GM10248 (cell line): ENCODE measurements at regions not wholly inside any gene's neighbourhood (a gene's known extent, or its start where the extent isn't known, plus 50 kb on each side); places are given as distances from the start of the nearest gene placed in this dataset.

ENCODE experiments used
- CTCF ChIA-PET: fragments of 300-600 bp; sonication (Branson Sonifier 250); formaldehyde crosslinking; extraction: SDS; loops from one replicate; lab custom pipeline; 2021; ENCODE audit warnings: antibody characterized with exemption; lab: Yijun Ruan, JAX
- POLR2A ChIA-PET: fragments of 350-650 bp; sonication (Branson Sonifier 250); formaldehyde crosslinking; extraction: SDS; loops from one replicate; lab custom pipeline; 2020; ENCODE audit warnings: antibody characterized with exemption; lab: Yijun Ruan, JAX
- DNase-seq: peaks from one replicate; pipeline ENCODE4 v3.0.0; 2012; ENCODE audit errors: extremely low spot score
- TF ChIP-seq, protein P1 (sequence below): IDR thresholded peaks from 2 replicates; pipeline ENCODE4 v1.5.1; 2012; ENCODE audit warnings: mild to moderate bottlenecking, low read depth; ENCODE audit errors: extremely low read depth, missing control alignments, control extremely low read depth

DNA sequence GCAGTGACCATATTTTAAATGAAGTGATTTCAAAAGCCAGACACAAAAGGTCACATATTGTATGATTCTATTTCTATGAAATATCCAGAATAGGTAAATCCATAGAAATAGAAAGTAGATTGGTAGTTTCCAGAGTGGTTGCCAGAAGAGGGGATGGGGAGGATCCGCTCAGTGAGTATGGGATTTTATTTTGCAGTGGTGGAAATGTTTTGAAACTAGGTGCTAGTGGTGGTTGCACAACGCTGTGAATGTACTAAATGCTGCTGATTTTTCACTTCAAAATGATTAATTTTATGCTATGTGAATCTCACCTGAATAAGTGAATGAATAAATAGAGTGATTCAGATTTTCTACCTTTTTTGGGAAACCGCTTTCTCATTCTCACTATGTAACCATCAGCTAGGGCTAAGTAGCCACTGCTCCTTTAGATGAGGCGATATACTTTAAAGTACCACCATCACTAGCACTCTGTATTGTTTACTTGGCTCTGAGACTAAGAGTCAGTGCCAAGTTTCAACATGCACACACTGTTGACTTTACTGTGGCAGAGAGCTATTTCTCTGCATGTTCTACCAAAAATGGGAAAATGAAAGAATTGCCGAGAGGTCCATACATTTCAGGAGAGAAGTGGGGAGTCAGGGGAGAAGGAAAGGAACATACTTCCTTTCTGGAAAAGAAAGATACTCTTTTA lies 90.7 kb upstream of the GOLIM4 start:
- no peak for DNase-seq
- TF ChIP-seq, protein P1, sequence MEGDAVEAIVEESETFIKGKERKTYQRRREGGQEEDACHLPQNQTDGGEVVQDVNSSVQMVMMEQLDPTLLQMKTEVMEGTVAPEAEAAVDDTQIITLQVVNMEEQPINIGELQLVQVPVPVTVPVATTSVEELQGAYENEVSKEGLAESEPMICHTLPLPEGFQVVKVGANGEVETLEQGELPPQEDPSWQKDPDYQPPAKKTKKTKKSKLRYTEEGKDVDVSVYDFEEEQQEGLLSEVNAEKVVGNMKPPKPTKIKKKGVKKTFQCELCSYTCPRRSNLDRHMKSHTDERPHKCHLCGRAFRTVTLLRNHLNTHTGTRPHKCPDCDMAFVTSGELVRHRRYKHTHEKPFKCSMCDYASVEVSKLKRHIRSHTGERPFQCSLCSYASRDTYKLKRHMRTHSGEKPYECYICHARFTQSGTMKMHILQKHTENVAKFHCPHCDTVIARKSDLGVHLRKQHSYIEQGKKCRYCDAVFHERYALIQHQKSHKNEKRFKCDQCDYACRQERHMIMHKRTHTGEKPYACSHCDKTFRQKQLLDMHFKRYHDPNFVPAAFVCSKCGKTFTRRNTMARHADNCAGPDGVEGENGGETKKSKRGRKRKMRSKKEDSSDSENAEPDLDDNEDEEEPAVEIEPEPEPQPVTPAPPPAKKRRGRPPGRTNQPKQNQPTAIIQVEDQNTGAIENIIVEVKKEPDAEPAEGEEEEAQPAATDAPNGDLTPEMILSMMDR: no peak
- ChIA-PET CTCF (no interaction called here), POLR2A (no interaction called here)

DNA sequence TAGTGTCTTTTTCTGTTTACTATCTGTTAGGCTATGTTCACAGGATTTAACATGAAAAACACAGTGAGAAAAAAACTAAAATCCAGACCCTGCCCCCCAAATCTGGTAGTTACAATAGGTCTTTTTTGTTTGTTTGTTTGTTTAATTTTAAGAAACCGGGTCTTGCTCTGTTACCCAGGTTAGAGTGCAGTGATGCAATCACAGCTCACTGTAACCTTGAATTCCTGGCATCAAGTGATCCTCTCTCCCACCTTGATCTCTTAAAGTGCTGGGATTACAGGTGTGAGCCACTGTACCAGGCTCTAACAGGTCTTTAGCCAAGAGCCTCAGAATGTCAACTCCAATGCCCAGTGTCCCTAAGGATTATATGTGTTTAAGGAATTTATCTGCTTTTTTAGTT lies 88.0 kb upstream of the GOLIM4 start:
- POLR2A ChIA-PET: no interaction called here
- CTCF ChIA-PET: no interaction called here
- TF ChIP-seq, protein P1: no peak
- DNase-seq: no peak

DNA sequence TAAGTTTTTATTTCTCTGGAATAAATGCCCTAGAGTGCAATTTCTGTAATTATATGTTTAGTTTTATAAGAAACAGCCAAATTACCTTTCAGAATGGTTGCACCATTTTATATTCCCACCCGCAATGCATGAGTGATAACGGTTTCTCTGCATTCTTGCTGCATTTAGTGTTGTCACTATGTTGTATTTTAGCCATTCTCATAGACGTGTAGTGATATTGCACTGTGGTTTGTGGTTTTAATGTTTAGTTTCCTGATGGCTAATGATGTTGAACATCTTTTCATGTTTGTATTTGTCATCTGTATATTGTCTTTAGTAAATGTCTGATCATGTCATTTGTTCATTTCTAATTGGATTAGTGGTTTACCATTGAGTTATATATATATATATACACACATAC lies 73.0 kb upstream of the GOLIM4 start:
- TF ChIP-seq, protein P1: no peak
- CTCF ChIA-PET: interaction anchor here (1.4 to 5.6 kb wide), 4 partner anchors 11 to 121 kb away, joined by 3 to 195 read pairs (median 8); no protein-coding TSS in a partner anchor
- no peak for DNase-seq
- POLR2A ChIA-PET: no interaction called here

DNA sequence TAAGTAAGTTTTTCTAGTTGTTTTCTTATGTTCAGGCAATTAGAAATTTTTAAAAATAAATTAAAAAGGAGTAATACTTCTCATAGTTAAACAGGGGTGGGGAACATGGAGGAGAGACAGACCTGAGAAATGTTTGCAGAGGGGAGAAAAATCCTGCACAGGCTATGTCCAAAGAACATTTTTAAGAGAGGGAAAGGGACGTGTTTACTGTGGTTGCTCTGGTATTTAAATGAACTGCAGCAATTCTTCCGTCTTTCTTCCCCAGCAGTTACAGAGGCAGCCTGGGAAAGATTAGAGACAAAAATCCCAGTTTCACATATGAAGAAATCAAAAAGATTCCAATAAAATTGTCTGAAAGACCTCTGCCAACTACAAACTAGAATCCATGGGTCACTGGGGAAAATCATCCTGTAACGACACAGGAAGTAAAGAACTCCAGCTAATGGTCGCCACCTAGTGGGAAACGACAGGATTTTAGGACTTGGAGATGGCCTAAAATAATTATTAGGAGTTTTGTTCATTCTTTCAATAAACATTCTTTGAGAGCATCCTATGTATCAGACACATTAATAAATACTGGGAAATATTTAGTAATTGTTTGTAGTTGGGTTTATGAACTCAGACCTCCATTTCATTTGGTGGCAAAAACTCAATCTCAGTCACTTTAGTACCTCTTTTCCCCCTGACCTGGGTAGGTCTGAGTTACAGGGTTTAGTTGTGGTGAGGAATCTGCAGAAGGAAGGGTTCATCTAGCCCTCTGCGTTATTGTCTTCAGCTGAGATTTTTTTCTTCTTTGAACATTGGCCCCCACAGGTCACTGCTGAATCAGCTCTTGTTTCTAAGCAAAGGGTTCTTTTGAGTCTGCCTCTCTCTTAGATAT lies 69.9 kb upstream of the GOLIM4 start:
- ChIA-PET CTCF (interaction anchor here (1.0 to 5.6 kb wide), 29 partner anchors 9 to 683 kb away, joined by 3 to 195 read pairs (median 8); partner anchors contain the start of gene GOLIM4), POLR2A (no interaction called here)
- DNase-seq: peak; percentile 66
- TF ChIP-seq, protein P1: peak; percentile 64

DNA sequence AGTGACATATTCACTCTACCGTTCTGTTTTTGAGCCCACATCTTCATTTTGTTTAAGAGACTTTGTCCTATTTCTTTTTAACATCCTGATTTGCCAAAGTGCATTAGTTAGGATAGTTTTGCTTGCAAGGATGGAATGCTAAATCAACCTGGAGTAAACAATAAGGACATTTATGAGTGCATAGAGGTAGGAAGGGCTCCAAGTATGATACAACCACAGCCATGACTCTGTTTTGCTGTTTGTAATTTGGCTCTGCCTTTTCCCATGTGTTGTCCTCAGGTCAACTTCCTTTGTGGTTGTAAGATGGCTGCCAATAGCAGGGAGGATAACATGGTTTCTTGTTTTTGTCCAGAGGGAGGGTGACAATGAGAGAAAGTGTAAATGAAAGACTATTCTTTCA lies 66.4 kb upstream of the GOLIM4 start:
- no peak for DNase-seq
- POLR2A ChIA-PET: no interaction called here
- TF ChIP-seq, protein P1: no peak
- CTCF ChIA-PET: interaction anchor here (1.0 kb wide), 1 partner anchor 119 kb away, joined by 3 read pairs; no protein-coding TSS in a partner anchor

DNA sequence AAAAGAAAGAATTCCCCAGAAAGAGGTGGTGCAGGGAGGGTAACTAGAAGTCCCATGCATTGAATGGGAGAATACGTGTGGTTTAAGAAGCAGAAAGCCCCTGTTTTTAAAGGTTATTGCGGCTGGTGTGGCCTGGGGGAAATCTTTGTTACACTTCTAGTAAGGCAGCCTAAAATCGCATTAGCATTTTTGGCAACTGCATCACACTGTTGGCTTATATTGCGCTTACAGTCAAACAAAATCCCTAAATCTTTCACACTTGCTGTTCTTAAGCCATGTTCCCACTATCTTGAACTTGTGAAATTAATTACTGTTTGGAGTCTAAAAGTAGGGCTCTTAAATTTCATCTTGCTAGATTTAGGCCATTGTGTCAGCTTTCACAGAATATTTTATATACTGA lies 66.0 kb upstream of the GOLIM4 start:
- TF ChIP-seq, protein P1: no peak
- ChIA-PET POLR2A (no interaction called here), CTCF (interaction anchor here (0.8 to 2.3 kb wide), 4 partner anchors 22 to 114 kb away, joined by 3 to 6 read pairs (median 5); no protein-coding TSS in a partner anchor)
- DNase-seq: no peak
